ENCODE measurements at regions not wholly inside any gene's neighbourhood (a gene's known extent, or its start where the extent isn't known, plus 50 kb on each side); places are given as distances from the start of the nearest gene placed in this dataset.

GRCh38 chr14:101151226-101151926 is 247.9 kb upstream of the RTL1 start:
- DNase-seq: no peak

- no peak for DNase-seq
Measured at GRCh38 chr14:101151927-101152305, 248.4 kb upstream of the RTL1 start.

DNA sequence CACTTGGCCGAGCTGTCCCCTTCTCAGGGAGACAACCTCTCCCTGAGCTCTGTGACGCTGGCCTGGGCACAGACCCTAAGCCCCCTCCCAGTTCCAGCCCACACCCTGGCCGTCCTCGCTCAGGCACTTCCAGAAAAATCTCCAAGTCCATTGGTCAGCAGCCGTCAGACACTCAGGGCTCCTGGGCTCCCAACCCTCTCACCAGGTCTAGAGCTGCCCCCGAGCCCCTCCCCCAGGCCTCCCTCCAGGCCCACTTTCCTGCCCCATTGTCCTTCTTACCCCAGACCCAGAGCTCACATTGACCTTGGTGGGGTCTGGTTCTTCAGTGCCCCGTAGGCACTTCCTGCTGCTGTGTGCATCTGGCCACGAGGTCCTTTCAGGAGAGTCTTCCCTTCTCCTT is 249.3 kb upstream of the RTL1 start:
- DNase-seq: no peak

DNA sequence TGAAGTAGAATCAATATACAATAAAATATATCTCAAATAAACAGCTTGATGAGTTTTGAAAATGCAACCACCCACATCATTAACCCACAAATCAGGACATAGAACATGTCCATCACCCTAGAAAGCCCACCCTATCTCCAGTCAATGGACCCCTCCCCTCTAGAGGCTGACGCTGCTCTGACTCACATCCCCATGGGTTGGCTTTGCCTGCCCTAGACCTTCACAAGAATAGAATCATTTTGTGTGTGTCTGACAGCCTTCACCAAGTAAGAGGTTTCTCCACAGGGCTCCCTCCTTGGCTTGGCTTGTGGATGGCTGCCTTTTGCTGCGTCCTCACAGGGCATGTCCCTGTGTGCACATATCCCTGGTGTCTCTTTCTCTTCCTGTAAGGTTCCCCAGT is 250.2 kb upstream of the RTL1 start:
- no peak for DNase-seq

- DNase-seq: no peak
Measured at GRCh38 chr14:101155575-101155974, 252.1 kb upstream of the RTL1 start.

GRCh38 chr14:101167428-101167827 is 263.9 kb upstream of the RTL1 start:
- peak; percentile 17 for DNase-seq

DNA sequence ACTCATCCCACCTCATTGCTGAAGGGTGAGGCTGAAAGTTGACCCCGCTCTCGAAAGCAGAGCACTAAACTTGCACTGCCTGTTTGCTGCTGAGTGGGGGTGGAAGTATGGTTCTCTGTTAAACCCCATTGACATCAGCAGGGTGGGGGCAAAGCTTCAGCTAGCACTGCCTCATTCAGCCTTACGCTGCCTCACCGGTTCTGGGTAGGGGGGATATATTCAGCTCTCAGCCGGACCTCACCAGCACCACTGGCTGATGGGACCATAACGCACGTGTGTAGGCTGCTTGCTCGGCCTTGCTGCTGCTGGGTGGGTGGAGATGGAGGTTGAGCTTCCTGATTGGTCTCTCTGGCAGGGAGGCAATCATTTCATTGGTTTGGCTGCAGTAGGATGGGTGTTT is 265.7 kb upstream of the RTL1 start:
- no peak for DNase-seq

DNA sequence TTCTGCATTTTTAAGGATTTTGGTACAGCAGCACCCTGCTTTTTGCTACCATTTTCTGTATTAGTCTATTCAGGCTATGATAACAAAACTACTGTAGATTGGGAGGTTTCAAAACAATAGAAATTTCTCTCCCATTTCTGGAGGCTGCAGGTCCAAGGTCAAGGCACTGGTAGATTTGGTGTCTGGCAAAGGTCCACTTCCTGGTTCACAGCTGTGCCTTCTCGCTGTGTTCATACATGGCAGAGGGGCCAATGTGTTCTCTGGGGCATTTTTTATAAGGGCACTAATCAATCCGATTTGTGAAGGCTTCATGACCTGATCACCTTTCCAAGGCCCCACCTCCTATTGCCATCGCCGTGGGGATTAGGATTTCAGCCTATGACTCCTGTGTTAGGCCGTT is 268.1 kb upstream of the RTL1 start:
- no peak for DNase-seq

GRCh38 chr14:101173698-101174521 is 270.4 kb upstream of the RTL1 start:
- peak; percentile 86 for DNase-seq

DNA sequence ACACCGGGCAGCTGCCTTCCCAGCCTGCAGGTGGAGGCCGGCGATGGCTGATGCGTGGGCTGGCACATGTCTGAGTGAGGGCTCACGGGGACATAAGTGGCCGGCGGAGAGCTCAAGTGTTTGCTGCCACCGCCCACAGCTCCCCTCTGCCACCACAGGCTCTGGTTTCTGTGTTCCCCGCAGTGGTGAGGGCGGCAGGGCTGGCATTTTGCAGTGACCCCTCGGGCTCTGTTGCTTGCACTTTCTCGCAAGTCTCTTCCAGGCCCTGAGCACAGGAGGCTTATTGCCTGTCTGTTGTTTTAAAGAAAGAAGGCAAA is 271.0 kb upstream of the RTL1 start:
- peak; percentile 96 for DNase-seq

- peak; percentile 80 for DNase-seq
Measured at GRCh38 chr14:101174980-101175606, 271.6 kb upstream of the RTL1 start.

DNA sequence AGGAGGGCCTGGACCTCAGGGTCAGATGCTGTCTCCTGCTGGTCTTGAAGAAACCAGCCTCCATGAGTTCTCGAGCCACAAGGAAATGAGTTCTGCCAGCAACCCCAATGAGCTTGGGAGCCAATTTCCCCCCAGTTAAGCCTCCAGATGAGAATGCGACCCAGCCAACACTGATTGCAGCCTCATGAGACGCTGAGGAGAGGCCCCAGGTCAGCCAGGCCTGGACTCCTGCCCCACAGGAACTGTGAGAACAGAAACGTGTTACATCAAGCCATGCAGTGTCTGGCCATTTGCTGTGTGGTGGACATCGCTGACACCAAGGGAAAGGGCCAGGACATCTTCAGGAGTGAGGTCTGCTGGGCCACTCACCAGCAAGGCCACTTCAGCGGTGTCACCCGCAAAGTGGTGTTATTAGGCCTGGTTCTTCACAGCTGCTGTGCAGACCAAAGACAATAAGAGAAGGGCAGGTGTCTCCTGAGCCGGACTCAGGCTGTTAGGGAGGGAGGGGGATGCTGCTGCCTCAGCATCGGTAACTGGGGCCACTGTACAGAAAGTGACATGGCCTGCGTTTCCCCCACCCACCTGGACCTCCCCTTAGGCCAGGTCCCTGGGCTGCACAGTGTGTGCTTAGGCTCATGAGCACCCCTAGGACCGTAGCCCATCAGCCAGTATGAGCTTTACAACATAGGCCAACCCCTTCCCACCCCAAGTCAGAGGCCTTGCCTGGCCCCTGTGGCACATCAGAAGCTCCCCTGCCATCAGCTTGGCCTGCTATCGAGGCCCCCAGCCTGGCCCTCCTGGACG is 272.4 kb upstream of the RTL1 start:
- peak; percentile 29 for DNase-seq

DNA sequence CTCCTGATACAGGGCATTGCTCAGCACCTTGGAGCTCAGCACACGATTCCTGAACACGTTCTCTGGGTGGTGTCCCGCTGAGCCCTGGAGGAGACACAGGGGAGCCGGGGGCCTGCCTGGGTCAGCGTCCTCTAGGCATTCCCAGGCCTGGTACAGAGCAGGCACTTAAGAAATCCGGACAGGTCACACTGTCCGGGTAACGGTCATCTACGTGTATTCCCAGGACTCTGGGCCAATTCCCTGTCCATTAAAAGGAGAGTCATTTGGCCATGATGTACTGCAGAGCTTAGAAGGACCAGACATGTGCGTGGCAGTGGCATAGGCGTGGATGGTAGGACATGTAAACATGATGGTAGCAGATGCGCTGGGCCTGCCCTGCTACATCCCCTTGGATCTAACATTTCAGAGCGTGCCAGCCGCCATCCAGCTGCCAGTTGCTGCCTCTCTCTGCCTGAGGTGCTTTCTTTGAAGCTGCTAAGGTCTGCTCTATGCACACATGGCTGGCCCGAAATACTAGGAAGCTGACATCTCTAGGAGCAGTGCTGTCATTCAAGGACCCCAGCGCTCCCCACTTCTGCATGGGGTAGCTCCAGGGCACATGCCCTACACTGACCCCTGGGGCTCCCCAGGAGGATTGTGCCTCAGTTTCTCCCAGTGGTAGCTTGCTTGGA is 273.1 kb upstream of the RTL1 start:
- peak; percentile 21 for DNase-seq

- no peak for DNase-seq
Measured at GRCh38 chr14:101177301-101177971, 273.9 kb upstream of the RTL1 start.

DNA sequence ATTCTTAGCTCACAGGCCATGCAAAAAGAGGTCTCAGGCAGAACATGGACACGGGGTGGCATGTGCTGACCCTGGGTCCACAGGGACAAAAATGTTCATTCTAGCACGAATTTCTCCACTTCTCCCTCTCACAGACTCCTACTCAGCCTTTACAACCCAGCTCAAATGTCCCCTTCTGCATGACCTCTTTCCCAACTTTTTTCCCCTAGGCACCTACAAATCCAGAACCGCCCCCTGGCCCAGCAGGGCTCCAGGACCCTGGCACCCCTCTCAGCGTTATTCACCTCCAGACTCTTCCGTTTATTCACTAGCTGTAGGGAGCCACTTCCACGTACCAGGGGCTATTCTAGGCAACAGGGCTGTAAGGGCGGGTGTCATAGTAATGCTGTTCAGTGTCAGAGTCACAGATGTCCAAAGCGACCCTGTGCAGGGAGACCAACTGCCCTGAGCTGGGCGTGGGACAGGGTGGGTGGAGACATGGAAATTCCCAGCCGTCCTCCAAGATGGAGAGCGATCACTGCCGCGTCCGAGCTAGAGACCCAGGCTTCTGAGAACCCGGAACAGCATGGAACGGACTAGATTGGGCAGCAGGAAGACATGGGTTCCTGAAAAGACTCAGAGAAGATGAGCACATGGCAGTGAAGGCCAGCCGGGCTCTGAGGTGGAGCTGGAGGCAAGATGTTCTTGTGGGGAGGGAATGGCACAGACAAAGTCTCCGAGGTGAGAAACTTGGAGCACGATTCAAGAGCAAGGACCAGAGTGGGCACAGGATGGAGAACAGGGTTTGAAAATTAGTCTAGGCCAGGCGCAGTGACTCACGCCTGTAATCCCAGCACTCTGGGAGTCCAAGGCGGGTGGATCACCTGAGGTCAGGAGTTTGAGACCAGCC is 274.9 kb upstream of the RTL1 start:
- DNase-seq: no peak

- DNase-seq: no peak
Measured at GRCh38 chr14:101179691-101180211, 276.2 kb upstream of the RTL1 start.

DNA sequence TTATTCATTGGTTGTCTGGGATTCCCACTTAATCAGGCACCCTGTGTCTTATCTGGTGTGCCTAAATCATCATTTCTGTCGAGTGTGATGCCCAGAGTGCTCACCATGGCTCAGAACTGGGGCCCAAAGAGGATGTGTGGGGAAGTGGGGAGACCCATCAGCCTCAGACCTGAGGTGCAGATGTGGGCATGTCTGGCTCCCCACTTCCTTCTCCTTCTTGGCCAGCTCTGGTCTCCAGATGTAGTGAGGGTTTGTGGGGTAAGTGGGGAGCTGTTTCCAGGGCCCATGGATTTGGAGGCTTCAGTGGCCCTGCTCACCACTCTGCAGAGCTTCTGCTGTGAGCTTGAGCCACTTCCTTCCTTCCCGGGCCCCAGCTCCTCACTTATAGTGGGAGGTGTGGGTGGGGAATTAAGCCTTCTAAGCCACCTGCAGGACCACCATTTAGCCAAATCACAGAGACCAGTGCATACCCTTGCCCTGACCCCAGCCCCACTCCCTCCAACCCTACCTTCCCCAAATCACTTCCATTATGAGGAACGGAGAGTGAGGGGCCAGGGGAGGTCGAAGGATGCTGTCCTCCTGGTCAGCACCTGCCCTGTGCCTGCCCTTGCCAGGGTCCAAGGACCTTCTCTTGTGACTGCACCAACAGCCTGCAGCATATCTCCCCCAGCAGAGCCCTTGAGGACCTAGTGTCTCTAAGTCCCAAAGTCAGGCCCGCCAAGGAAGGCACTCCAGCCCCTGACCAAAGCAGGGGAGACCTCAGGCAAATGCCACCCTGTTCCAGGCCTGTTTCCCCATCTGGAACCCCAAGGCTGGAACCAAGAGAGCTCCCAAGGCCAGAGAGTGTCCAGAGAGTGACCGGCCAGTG is 278.2 kb upstream of the RTL1 start:
- DNase-seq: no peak

DNA sequence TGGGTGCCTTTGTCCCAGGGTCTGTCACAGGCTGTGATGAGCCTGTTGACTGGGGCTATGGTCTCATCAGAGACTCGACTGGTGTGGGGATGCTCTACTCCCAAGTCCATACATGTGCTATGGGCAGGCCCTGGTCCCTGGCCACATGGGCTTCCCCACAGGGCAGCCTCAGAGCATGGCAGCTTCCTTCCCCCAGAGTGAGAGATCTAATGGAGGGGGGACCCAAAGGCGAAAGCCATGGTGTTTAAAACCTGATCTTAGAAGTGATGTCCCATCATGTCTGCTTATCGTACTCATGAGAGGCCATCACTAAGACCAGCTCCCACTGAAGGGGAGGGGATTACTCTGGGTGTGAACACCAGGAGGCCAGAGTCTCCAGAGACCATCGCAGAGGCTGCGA is 279.0 kb upstream of the RTL1 start:
- no peak for DNase-seq

DNA sequence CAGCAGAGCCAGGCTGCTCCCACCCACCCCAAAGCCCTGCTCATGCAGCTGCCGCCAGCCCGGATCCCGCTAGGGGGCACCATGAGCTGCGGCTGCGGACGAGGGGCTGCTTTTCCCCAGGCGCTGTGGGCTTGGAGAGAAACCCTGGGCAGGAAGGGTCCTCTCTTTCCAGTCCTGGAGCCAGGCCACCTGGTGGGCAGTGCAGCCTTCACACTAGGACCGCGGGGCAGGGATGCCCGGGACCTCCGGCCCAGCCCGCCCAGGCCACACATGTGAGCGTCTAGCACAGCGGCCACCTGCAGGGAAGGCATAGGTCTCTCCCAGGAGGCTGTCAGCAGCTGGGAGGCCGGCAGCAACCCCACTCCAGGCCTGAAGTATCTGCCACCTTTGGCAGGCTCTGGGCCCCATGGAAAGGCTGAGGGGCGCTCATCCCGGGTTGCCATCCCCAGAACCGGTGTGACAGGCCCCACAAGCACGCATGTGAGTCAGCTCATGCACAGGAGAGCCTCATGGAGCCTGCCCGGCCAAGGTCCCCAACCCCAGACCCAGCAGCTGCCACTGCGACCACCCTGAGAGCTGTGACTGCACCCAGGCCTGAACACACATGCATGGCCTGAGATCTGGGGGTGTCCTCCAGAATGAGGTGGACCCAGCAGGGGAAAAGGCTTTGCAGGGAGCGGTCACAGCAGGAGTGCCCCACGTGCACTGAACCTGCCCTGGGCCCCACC is 280.0 kb upstream of the RTL1 start:
- DNase-seq: no peak

Data from NCI-H345 (cell line).